IPS DF 6.9 (cell line): ENCODE measurements at regions not wholly inside any gene's neighbourhood (a gene's known extent, or its start where the extent isn't known, plus 50 kb on each side); places are given as distances from the start of the nearest gene placed in this dataset.

ENCODE experiments used
- DNase-seq: peaks from one replicate; pipeline ENCODE4 v3.0.0-alpha.2; 2013; ENCODE audit warnings: low read depth, low spot score
- H3K27ac ChIP-seq: one replicate; pipeline ENCODE4 v1.5.1; 2013; ENCODE audit warnings: low read length, control low read depth
- H3K27me3 ChIP-seq: 2 replicates; pipeline ENCODE4 v1.6.1; 2013; ENCODE audit warnings: mild to moderate bottlenecking, low read length; ENCODE audit not compliant: control insufficient read depth, insufficient read depth
- H3K36me3 ChIP-seq: 2 replicates; pipeline ENCODE4 v1.6.1; 2013; ENCODE audit warnings: low read length; ENCODE audit not compliant: control insufficient read depth, insufficient read depth
- H3K4me1 ChIP-seq: 2 replicates; pipeline ENCODE4 v1.6.1; 2013; ENCODE audit warnings: low read length; ENCODE audit not compliant: control insufficient read depth, insufficient read depth
- H3K4me3 ChIP-seq: 2 replicates; pipeline ENCODE4 v1.5.1; 2013; ENCODE audit warnings: mild to moderate bottlenecking, low read length
- H3K9me3 ChIP-seq: 2 replicates; pipeline ENCODE4 v1.6.1; 2013; ENCODE audit warnings: low read length, inconsistent platforms; ENCODE audit not compliant: control insufficient read depth, insufficient read depth
- WGBS: extraction: QIAGEN DNeasy Blood & Tissue Kit; methylation state at CpG from one replicate; pipeline ENCODE4 v1.1.7; 2013; ENCODE audit warnings: mixed read lengths, missing lambda C conversion rate; ENCODE audit not compliant: insufficient read length, insufficient coverage; 5-methylcytosine and 5-hydroxymethylcytosine counted together

DNA sequence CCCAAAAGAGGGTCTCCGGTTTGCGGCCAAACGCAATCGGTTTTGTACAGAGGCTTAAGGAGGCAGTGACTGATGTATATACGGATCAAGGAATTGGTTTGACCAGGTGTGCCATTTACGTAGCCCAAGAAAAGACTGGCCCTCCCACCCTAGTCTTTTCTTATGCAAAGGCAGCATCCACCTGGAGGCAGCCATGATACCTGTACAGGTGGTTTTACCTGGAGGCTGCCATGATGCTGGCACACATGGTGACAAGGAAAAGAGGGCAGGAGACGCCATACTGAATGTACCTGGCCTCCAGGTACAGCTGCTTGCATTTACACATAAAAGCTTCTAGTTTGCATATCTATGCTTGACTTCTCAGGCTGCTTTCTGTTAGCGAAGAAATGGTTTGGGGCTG, 917.7 kb upstream of the INTU start:
- Histone ChIP-seq H3K27ac (no peak overlapping the region), H3K9me3 (no peaks in the 10 kb centered on the region), H3K4me3 (no peak overlapping the region), H3K27me3 (no peaks in the 10 kb centered on the region), H3K4me1 (peaks cover 2% of the 10 kb centered on the region; the same call in 1 of the 2 replicates), H3K36me3 (peaks cover 2% of the 10 kb centered on the region; the same call in 1 of the 2 replicates)
- peak; percentile 22 for DNase-seq
- no CpG with 5 or more reads among the region's 8 CpGs for WGBS

DNA sequence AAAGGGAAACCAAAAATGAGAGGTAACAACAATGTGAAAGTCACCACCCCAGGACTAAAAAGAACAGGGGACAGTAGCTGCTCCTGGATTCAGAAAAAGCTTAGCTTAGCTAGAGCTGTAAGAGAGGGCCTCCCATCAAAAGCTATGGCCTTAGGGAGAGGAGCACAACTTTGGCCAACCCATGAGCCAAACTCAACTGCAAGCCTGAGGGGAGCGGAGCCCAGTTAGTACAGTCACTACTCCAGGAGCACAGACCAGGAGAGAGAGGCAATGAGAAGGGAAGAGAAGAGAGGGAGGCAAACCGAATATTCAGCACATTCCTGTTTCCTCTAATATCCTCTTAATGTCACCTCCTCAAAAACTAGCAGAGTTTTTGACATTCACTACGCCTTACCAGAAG, 917.1 kb upstream of the INTU start:
- no peak overlapping the region for H3K27ac ChIP-seq
- WGBS: no CpG with 5 or more reads among the region's 3 CpGs
- no peak overlapping the region for H3K4me3 ChIP-seq
- H3K27me3 ChIP-seq: no peaks in the 10 kb centered on the region
- H3K36me3 ChIP-seq: peaks cover 2% of the 10 kb centered on the region; the same call in 1 of the 2 replicates
- peaks cover 2% of the 10 kb centered on the region; the same call in 1 of the 2 replicates for H3K4me1 ChIP-seq
- no peaks in the 10 kb centered on the region for H3K9me3 ChIP-seq
- no peak for DNase-seq

DNA sequence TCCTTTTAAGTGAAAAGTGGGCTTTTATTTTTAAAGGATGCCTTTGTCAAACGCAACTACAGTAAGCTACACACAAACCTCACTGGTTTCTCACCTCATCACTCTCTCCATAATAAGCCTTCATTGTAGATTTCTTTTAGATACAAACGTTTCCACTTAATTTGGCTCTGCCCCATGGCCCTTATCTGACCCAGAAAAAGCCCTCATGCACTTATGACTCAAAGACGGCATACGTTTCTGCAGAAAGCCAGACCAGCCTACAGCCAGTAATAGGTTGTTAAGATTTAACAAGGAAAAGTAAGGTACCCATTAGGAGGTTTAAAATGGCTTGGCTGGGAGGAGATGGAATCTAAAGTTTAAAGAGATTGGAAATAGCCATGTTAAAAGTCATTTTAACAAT, 914.6 kb upstream of the INTU start:
- no peaks in the 10 kb centered on the region for H3K27me3 ChIP-seq
- H3K27ac ChIP-seq: no peak overlapping the region
- no CpG with 5 or more reads among the region's 4 CpGs for WGBS
- DNase-seq: no peak
- peaks cover 2% of the 10 kb centered on the region; the same call in 1 of the 2 replicates for H3K4me1 ChIP-seq
- no peaks in the 10 kb centered on the region for H3K9me3 ChIP-seq
- no peak overlapping the region for H3K4me3 ChIP-seq
- peaks cover 2% of the 10 kb centered on the region; the same call in 1 of the 2 replicates for H3K36me3 ChIP-seq

DNA sequence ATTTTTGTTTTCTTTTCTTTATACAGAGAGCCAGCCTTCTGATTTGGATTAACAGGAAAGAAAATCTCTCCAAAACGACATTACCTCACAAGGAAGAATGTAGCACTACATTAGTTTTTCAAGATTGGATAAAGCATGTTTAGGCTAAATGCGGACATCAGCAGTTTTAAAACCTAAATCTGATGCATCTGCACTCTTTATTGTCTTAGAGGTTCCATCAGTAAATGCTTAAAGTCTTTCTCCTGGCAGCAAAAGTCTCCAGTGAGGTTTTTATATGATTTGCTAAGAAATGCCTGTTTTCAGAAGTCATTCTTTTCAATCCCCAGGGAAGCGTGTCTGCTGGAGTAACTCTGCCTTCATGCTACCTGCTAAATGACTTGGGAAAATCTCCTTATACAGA, 912.9 kb upstream of the INTU start:
- Histone ChIP-seq H3K27ac (no peak overlapping the region), H3K4me3 (no peak overlapping the region), H3K36me3 (peaks cover 2% of the 10 kb centered on the region; the same call in 1 of the 2 replicates), H3K27me3 (no peaks in the 10 kb centered on the region), H3K9me3 (no peaks in the 10 kb centered on the region), H3K4me1 (peaks cover 2% of the 10 kb centered on the region; the same call in 1 of the 2 replicates)
- no peak for DNase-seq
- WGBS: no CpG with 5 or more reads among the region's 3 CpGs

DNA sequence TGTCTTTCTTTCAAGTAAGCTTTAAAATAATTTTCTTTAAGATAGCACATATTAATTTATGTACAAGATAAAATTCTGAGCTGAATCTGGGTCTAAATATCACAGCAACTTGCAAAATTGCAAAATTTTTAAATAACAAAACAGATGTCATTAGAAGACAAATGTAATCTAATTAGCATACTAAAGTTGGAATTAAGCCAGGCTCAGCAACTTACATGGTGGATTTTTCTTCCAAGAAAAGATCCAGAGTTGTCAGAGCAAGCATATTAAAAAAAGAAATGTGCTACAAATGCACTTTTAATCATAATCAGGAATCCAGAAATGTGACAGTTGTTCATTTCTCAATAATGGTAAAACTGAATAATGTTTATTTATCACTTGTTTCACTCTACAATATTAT, 906.9 kb upstream of the INTU start:
- no peak for DNase-seq
- no peaks in the 10 kb centered on the region for H3K36me3 ChIP-seq
- no peaks in the 10 kb centered on the region for H3K4me1 ChIP-seq
- no peak overlapping the region for H3K4me3 ChIP-seq
- H3K9me3 ChIP-seq: no peaks in the 10 kb centered on the region
- no peaks in the 10 kb centered on the region for H3K27me3 ChIP-seq
- no peak overlapping the region for H3K27ac ChIP-seq

DNA sequence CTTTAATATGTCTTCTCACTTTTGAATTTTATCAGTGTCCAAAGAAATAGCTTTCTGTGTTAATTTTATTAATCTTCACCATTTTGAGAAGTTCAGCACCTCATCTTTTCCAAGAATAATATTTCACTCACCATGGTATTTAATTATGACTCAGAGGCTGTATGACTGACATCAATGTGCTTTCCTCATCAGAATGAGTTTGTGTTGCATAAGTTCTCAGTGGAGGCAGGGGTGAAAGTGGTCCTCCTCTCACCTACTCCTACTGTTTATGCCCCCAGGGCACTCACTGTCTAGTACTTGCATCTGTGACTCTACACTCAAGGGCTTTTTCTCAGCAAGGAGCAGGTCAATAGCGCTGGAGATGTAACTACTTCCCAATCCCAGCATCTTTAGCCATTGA, 905.3 kb upstream of the INTU start:
- H3K9me3 ChIP-seq: no peaks in the 10 kb centered on the region
- H3K36me3 ChIP-seq: no peaks in the 10 kb centered on the region
- H3K27me3 ChIP-seq: no peaks in the 10 kb centered on the region
- H3K27ac ChIP-seq: no peak overlapping the region
- DNase-seq: no peak
- no peak overlapping the region for H3K4me3 ChIP-seq
- H3K4me1 ChIP-seq: no peaks in the 10 kb centered on the region
- no CpG with 5 or more reads among the region's 1 CpG for WGBS

DNA sequence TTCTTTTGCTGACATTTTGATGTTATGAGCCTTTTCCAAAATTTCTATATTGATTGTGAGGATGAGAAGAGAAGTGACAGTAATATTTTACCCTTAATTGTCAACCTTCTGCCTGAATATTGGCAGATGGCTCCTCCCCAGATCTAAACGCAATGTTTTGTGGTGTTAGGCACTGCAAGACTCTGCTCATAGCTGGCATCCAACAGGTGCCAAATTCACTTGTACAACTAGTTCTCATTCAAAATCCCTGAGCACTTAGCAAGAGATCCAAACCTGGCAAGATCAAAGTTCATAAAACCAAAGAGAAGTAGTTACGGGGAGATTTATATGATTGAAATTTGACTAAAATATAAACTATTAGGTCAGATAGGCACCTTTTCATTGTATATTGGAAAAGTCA, 901.7 kb upstream of the INTU start:
- WGBS: no CpG with 5 or more reads among the region's 2 CpGs
- H3K27ac ChIP-seq: no peak overlapping the region
- H3K9me3 ChIP-seq: no peaks in the 10 kb centered on the region
- no peak overlapping the region for H3K4me3 ChIP-seq
- DNase-seq: no peak
- H3K4me1 ChIP-seq: no peaks in the 10 kb centered on the region
- no peaks in the 10 kb centered on the region for H3K27me3 ChIP-seq
- no peaks in the 10 kb centered on the region for H3K36me3 ChIP-seq

DNA sequence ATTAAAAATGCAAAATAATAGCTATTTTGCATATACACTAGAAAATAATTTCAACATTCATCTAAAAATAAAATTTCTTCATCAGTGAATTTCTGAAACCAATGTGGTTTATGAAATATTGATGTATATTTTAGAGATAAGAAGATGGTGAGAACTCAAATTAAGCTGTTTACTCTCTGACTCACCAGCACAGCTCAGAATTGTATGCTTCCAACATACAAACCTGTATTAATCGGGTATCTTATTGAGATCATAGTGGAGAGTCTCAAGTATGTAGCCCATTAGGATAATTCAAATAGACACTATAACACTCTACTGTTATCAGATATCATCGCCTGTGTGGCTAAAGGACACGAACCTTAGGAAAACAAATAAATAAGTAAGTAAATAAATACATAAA, 899.5 kb upstream of the INTU start:
- H3K4me3 ChIP-seq: no peak overlapping the region
- no peaks in the 10 kb centered on the region for H3K9me3 ChIP-seq
- no peaks in the 10 kb centered on the region for H3K27me3 ChIP-seq
- no CpG with 5 or more reads among the region's 3 CpGs for WGBS
- no peaks in the 10 kb centered on the region for H3K36me3 ChIP-seq
- no peaks in the 10 kb centered on the region for H3K4me1 ChIP-seq
- DNase-seq: no peak
- no peak overlapping the region for H3K27ac ChIP-seq

DNA sequence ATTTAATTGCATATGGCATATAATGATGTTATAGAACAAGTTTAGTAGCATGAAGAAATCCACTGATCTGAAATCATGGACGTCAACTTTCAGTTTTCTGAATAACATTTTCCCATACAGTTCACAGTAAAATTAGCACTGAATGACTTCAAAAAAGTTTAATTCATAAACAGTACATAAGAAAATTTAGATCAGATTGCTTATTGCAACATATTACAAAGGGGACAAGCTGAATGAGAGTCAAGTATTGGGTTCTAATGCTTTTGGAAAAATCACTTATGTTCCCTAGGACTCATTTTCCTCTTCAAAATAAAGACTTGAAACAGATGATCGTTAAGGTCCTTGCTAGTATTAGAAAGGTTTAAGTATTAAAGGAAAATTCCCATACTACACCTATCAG, 898.3 kb upstream of the INTU start:
- Histone ChIP-seq H3K4me1 (no peaks in the 10 kb centered on the region), H3K27ac (no peak overlapping the region), H3K36me3 (no peaks in the 10 kb centered on the region), H3K4me3 (no peak overlapping the region), H3K27me3 (no peaks in the 10 kb centered on the region), H3K9me3 (no peaks in the 10 kb centered on the region)
- DNase-seq: no peak
- no CpG with 5 or more reads among the region's 2 CpGs for WGBS

DNA sequence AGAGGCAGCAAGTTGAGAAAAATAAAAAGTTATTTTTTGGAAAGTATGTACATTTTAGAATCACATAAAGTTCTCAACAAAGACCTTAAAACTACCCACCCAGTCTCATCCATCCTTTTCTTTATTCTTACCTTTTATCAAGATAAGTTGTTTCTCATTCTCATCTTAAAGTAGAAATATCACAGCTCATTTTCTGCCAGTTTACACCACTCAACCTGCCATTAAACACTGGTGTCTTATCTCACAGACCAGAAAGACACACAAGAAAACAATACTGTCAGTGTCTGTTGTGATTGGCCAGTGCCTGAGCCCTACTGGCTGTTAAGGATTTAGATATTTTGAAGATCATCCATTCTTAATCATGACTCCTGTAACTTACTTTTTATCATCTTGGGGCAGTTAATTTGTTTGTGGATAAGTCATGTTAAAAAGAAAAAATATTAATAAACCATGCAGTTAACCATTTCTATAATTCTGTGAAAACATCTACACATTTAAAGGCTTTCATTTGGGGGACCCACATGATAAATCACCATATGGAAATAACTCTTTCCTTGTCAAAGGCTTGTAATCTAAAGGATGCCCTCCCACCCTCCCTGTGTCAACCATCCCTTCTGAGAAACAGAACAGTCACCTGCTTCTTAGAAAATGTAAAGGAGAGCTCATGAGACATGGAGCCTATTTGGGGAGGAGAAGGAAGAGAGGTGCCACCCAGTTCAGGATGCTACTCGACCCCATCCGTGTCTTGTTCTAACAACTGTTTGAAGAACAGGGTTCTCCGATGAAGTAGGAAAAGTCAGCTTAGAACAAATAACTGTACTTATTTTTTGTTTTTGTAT, 897.2 kb upstream of the INTU start:
- H3K27me3 ChIP-seq: no peaks in the 10 kb centered on the region
- no peaks in the 10 kb centered on the region for H3K36me3 ChIP-seq
- no peaks in the 10 kb centered on the region for H3K4me1 ChIP-seq
- no peak overlapping the region for H3K27ac ChIP-seq
- no peaks in the 10 kb centered on the region for H3K9me3 ChIP-seq
- no peak for DNase-seq
- no CpG with 5 or more reads among the region's 3 CpGs for WGBS
- H3K4me3 ChIP-seq: no peak overlapping the region

DNA sequence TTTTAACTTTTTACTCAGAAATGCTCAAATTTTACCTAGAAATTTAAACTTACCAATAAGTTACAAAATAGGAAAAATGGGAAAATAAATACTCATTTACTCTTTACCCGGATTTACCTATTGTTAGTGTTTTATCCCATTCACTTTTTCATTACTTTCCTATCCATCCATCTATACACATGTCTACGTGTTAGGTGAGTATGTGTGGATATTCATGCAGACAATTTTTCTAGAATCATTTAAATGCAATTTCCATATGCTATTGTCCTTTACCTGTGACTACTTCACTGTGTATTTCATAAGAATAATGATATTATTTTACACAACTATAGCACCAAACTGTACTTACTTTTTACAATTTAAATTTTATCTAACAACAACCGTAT, 896.6 kb upstream of the INTU start:
- no peaks in the 10 kb centered on the region for H3K9me3 ChIP-seq
- no peaks in the 10 kb centered on the region for H3K36me3 ChIP-seq
- H3K27ac ChIP-seq: no peak overlapping the region
- no peaks in the 10 kb centered on the region for H3K4me1 ChIP-seq
- 100% methylated on average over 1 of the region's 3 CpGs for WGBS
- no peak for DNase-seq
- no peak overlapping the region for H3K4me3 ChIP-seq
- no peaks in the 10 kb centered on the region for H3K27me3 ChIP-seq
